ENCODE measurements at regions not wholly inside any gene's neighbourhood (a gene's known extent, or its start where the extent isn't known, plus 50 kb on each side); places are given as distances from the start of the nearest gene placed in this dataset.

DNA sequence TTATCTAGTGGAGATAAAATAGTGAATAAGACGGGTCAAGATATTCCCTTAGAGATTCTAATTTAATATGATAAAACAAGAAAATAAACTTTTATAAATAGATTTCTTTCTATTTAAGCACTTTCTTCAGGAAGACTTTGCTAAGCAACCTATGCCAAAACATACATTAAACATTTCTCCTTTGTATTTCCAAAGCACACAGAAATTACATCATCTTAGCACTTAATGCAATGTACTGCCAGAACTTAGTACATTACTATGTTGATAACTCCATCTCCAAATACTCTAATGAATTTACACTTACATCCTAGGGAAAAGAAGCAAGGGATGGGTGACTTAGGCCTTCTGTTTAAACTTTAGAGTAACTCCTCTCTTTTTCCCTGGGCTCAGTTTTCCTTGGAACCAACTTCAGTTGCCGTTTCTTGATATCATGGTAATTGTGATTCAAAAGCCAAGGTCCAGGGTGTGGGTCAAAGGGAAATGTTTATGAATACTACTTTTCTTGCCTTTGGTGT, 322.6 kb upstream of the PCDH20 start:
- DNase-seq (ENCODE audit: low read depth, low spot score): no peak

DNA sequence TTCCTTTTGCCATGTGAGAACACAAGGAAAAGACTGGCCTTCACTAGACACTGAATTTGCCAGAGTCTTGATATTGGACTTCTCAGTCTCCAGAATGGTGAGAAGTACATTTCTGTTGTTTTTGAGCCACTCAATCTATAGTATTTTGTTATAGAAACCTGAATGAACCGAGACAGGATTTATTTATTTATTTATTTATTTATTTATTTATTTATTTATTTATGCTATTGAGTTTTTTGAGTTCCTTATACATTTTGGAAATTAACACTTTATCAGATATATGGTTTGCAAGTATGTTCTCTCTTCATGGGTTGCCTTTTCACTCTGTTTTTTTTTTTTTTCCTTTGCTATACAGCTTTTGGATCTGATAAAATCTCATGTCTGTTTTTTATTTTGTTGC, 319.0 kb upstream of the PCDH20 start:
- no peak for DNase-seq (ENCODE audit: low read depth, low spot score)

DNA sequence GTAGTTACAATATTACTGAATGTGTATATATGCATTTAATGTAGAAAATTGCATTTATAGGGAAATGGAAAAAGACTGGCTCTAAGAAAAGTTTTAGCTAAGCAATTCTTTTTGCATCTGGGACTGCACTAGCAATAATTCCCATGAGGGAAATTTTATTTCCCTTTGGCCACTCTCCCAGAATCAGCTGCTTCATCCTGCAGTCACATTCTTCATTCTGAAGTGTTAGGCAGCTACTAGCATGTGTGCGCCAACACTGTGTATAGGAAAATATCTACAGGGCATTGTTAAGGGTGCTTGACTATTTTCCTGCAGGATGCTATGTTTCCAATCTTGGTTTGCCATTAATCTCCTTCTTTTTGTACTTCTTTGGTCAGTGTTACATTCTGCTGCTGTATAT, 312.8 kb upstream of the PCDH20 start:
- DNase-seq (ENCODE audit: low read depth, low spot score): no peak

DNA sequence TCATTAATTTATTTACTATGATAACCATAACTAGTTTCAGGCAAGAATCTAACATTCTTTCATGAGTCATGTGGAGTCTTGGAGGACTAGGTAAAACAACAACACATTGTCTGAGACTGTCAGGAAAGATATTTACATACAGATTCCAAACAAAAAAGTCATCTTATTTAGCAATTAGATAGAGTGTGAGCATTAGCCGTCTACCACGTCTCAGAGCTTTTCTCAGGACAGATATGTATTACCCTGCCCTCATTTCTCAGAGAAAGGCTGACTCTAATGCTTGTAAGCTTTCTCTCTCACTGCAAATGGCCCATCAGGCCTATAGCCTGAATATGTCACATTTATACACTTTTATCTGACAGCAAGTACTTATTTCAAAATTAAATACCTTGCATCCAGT, 312.1 kb upstream of the PCDH20 start:
- no peak for DNase-seq (ENCODE audit: low read depth, low spot score)

DNA sequence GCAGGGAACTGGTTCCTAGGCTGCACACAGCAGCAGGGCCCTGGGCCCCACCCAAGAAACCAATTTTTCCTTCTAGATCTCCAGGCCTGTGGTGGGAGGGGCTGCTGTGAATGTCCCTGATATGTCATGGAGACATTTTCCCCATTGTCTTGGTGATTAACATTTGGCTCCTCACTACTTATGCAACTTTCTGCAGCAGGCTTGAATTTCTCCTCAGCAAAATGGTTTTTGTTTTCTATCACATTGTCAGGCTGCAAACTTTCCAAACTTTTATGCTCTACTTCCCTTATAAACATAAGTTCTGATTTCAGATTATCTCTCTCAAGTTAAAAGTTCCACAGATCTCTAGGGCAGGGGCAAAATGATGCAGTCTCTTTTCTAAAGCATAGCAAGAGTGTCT, 310.2 kb upstream of the PCDH20 start:
- no peak for DNase-seq (ENCODE audit: low read depth, low spot score)

DNA sequence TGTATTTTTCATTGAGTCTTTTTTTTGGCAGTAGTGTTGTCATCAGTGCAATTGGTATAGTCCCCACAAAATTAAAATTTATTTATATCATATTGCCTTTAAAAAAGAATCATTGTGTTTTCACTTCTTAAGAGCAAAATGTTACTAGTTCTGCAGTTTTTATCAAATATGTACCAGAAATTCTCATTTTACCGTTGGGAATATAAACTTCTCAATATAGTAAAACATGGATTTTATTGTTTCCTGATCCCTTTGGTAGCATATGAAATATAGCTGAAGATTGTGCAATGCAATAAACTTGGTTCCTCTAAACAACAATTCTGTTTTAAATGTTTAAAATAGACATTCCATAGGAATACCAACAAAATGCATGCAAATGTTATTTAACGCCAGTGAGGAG, 306.5 kb upstream of the PCDH20 start:
- no peak for DNase-seq (ENCODE audit: low read depth, low spot score)

DNA sequence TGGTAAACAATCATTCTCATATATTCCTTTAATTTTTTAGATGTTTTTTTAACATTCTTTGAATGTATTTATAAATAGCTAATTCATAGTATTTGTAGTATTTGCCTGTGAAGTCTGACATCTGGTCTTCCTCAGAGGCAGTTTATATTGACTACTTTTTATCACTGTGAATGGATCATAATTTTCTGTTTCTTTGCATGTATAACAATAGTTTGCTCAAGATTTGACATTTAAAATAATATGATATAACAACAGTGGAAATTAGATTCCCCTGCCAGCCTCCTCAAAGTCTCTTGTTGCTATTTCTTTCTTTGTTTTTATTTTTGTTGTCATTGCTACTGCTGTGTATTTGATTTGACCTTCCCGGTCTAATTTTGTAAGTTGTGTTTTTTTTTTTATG, 297.0 kb upstream of the PCDH20 start:
- no peak for DNase-seq (ENCODE audit: low read depth, low spot score)

DNA sequence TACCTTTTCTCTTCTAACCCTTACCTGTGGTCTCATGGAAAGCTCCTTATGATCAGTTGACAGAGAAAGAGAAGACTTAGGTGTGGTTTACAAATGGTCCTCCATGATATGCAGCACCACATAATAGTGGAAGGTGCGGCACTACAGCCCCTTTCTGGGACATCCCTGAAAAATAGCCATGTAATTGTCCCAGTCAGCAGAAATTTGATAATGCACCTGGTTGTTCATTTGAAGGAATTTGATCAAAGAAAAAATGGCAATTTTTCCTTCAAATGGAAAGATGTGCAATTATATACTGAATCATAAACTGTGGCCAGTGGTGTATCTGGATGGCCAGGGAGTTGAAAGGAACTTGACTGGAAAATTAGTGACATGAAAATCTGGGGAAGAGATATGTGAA, 293.6 kb upstream of the PCDH20 start:
- no peak for DNase-seq (ENCODE audit: low read depth, low spot score)

DNA sequence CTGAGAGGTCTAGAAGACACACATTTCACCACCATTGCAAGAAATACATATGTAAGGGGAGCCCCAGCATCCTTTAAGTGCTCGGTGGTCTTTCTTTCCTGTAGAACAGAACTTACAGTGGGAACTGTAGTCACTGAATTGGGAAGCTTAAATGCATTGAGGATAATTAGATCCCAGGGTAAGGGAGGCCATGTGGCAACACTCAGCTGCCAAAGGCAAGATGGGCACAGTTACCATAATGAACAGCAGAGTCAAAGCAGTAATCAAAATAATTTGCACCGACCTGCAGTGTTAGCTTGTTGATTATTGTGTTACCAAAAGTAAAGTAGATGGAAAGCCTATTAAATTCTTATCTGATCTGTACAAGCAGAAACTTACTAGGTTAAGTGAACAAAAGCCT, 291.2 kb upstream of the PCDH20 start:
- DNase-seq (ENCODE audit: low read depth, low spot score): no peak

DNA sequence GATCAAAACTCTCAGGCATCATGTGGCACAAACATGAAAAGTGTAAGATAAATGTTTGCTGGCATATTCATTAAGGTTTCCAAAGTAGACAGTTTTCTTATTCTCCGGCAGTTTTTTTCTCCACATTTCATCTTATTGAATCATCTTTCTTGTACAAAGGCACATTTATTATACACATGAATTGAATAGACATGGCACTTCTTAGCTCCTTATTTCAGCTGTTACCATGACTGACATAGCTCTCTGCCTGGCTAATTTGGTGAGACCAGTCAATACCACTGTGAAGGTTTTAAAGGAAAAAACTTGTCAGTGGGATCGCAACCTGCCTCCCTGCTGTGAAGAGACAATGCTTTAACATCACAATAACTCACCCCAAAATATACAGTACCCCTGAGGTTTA, 285.0 kb upstream of the PCDH20 start:
- no peak for DNase-seq (ENCODE audit: low read depth, low spot score)

DNA sequence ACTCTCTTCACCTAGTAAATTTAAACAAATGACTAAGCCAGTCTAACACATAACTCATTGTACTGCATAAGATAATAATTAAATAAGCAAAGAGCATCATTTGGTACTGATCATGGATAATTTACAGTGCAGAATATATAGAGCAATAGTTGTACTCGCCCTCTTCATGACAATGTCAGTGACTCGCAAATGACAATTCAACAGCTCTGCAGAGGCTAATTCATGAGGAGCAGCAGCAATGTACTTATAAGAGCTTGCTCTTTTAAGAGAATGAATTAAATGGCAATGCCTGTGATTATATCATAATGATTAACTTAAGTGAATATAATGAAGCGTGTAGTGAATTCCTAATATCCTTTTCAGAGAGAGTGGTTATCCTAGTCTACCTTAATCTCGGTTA, 284.5 kb upstream of the PCDH20 start:
- DNase-seq (ENCODE audit: low read depth, low spot score): no peak

DNA sequence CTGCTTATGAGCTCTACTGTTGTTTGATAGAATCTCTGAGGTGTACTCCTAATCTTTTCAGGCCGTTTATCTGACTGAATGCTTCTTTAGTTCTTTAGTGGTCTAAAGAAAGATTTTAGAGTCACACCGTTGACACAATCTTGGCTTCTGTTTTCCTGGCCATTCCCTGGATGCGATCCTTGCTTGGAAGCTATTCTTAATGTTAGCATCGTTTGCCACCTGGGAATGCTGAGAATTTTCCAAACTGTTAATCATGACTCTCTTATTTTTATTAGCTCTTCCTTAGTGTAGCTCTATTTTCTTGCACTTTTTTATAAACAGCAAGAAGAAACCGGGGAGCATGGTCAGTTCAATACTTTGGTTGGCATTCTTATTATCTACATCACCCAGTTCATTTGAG, 281.0 kb upstream of the PCDH20 start:
- no peak for DNase-seq (ENCODE audit: low read depth, low spot score)

DNA sequence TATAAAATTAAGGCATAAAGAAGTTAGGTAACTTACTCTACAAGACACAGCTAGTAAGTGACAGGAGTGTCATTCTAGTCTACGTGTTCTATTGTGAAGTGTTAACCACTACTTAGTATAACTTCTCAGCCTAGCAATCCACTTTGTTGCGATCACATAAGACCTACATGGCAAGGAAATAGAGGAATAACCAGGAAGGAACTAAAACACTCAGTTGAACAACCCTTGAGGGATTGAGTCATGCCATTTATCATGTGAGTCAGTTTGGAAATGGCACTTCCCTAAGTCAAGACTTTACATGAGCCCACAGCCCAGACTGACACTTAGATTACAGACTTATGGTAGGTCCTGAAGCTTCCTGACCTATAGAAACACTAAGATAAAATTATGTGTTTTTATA, 279.5 kb upstream of the PCDH20 start:
- no peak for DNase-seq (ENCODE audit: low read depth, low spot score)

DNA sequence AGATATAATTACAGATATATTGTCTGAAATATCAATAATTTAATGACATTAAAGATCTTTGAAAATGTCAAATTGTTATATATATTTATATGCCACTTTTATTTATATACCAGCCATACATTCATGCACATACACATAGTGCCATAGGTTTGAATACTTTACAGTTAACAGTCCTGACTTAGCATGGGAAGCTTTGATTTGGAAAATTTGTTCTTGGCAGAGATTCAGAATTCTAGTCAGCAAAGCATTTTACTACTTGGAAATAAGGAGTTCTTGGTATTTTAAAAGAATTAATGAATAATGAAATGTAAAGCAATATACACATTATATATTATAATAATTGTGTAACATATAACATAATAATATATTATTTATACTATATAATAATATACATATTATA, 277.0 kb upstream of the PCDH20 start:
- no peak for DNase-seq (ENCODE audit: low read depth, low spot score)

DNA sequence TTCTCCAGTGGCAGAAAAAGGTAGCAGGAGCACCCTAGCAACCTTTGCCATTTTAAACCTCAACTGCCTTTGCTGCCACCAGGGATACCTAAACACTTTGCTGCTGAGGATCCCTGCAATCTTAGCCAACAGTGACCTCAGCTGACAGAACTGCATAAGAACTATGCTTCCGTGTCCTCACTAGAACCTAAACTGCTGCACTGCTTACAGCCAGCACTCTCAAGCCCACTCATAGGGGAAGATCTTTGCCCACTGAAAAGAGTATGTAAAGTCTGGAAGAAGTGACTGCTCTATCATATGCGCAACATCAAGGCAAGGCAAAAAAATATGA, 270.0 kb upstream of the PCDH20 start:
- DNase-seq (ENCODE audit: low read depth, low spot score): no peak

DNA sequence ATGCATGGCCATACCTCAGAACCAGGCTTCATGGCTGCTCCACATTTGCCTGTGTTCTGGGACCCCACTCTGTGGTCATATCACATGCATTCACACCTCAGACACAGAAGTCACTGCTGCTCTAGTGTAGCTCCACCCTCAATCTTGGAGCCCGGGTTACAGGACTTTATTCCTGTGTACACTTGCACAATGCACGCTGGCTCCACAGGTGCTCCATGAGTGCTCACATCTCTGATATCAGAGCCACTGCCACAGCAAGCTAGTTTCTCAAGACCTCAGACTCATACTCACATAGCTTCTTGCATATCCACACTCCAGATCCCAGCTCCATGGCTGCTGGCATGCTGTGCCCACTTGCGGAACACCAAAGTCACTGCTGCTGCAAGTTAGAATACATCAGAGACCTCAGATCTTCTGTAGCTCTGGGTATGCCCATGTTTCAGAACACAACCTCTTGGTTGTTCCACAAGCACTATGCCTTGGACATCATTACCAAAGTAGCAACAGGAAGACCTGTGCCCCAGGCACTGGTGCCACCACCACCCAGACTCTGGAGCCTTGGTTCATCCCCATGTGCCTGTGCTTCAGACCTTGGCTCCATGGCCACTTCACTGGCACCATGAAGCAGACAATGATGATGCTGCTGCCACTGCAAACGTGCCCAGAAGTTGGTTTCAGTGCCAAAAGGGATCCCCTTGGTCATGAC, 269.5 kb upstream of the PCDH20 start:
- DNase-seq (ENCODE audit: low read depth, low spot score): no peak

DNA sequence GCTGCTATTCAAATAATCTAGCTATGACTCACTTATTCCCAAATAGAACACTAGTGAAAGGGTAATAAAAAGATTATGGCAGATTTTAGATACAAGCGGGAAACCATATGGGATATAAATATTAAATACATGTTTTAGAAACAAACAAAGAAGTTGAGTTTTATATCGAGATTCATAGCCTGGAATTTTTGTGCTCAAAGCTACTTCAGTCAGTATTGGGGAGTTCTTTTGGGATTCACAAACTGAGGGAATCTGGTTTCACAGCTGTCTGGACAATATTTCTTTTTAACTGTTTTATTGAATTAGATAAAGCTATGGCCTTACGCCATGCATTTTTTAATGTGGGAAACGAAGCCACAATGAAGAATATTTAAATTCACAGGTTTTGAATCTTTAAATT, 257.1 kb upstream of the PCDH20 start:
- no peak for DNase-seq (ENCODE audit: low read depth, low spot score)

DNA sequence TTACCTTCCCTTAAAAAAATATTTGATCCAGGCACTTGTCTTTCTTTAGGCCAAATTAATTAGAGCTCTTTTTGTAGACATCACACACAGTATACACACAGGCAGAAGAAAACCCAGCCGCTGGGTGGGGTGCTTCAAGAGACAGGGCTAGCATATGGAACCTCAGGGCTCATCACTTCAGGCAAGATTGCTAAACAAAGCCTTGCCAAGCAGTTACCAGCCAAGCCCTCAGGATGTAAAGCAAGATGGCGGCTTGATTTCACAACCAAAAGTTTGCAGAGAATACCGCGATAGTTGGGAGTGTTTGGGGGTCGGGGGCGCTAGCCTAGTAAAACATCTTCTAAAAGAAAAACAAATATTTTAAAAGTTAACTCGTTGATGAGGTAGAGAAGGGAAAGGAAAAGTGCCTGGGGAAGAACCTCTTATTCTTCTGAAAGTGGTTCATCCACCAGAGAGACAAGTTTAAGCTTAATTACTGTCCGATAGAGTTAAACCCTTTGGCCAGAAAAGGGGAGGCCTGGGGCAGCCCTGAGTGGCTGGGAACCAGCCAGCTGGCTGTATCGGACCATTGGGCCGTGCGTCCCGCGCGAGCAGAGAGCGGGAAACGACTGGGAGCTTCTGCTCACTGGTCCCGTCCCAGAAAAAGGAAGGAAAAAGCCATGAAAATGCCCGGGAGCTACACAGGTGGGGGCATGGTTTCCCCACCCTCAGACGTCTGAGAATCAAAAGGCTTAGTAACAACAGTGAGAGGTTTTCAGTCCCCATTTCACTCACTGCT, 254.9 kb upstream of the PCDH20 start:
- DNase-seq (ENCODE audit: low read depth, low spot score): no peak

DNA sequence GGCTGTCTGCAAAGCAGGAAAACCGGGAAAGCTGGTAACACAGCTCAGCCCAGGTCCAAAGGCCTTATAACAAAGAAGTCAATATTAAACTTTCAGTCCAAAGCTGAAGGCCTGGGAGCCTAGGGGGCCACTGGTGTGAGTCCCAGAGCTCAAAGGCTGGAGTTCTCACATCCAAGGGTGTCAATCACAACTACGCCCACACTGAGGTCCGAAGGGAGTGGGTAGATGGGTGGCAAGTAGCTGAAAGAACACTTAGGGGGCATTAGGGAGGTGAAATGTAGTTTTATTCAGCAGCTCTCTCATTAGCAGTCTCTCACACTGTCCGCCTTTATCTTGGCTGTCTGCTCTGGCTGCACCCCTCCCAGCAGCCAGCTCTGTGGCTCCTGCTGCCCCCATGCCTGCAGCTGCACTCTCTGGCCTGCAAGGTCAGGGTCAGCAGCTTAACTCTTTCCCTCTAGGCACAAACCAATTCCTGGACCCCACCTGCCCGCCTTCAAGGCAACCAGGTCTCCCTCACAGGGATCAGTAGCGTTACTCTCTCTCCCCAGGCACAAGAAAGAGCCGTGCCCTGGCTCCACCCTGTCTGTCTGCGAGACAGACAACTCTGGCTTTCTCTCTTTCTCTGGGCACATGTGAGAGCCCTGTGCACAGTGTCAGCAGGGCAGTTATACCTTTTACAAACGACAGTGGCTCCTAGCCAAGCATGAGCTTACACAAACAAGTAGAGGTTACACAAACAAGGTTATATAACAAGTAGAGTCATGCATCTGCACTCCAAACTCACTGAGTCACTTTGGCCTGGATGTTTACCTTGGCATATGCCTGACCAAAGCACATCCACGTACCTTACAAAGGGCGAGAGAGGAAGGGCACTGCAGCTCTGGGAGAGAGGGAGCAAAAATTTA, 249.4 kb upstream of the PCDH20 start:
- DNase-seq (ENCODE audit: low read depth, low spot score): no peak

DNA sequence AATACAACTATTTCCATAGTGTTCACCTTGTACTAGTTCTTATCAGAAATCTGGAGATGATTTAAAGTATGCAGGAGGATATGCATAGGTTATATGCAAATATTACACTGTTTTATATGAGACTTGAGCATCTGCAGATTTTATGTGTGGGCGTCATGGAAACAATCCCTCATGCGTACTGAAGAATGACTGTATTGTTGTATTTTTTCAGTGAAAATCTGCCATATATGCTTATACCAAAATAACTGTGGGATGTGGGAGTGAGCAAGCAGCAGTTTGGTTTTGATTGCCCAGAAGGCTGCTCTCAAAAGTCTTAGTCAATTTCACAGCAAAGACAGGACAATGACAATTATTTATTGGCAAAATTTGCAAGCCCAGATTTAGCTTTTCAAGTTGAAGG, 238.8 kb upstream of the PCDH20 start:
- no peak for DNase-seq (ENCODE audit: low read depth, low spot score)

DNA sequence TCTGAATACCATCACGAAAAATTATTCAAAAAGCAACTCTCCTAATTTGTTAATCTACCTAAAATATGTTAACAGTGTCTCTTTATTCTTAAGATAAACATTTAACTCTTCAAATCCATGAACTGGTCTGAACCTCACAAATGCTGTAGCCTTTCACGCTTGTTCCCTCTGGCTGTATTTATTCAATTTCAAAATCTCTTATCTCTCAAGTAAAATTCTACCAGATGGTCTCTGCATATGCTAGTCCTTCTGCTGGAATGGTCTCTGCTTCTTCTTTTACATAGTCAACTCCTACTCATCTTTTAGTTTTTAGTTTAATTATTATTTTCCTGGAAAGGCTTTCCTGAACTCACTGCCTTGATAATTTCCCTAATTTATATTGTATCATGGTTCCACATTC, 232.9 kb upstream of the PCDH20 start:
- no peak for DNase-seq (ENCODE audit: low read depth, low spot score)

DNA sequence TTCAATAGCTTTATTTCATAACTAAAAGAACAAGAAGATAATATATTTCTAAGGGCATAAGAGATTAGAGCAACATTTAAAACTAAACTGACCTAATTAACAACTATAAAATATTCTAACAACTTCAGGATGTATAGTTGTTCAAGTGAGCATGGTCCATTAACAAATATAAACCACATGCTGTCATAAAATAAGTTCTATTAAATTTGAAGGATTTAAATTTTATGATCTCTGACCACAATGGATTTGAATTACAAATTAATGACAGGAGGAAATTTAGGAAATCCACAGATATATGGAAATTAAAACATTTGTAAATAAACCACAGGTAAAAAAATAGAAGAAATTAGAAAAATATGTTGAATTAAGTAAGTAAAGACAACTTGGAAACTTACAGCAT, 196.5 kb upstream of the PCDH20 start:
- DNase-seq (ENCODE audit: low read depth, low spot score): no peak

Measured in smooth muscle cell of the brain vasculature (primary cell).